Type B pancreatic cell (in vitro differentiated cells): ENCODE measurements at regions not wholly inside any gene's neighbourhood (a gene's known extent, or its start where the extent isn't known, plus 50 kb on each side); places are given as distances from the start of the nearest gene placed in this dataset.
"Not testable (repeated sequence)": the region's sequence is repeated elsewhere in the genome, so short reads cannot be mapped to it uniquely, and the experiment has no call there.

ENCODE experiments used
- DNase-seq: peaks from one replicate; pipeline ENCODE4 v3.0.0; 2021; ENCODE audit warnings: mixed read lengths; ENCODE audit not compliant: unreplicated experiment; ENCODE audit errors: extremely low spot score
- H3K27ac Mint-ChIP-seq: 2 replicates; pipeline ENCODE4 v1.8.0; 2021; ENCODE audit warnings: mild to moderate bottlenecking, mixed read lengths
- H3K27me3 Mint-ChIP-seq: 2 replicates; pipeline ENCODE4 v1.8.0; 2021; ENCODE audit warnings: mixed read lengths
- H3K36me3 Mint-ChIP-seq: 2 replicates; pipeline ENCODE4 v1.8.0; 2021; ENCODE audit warnings: mixed read lengths
- H3K4me1 Mint-ChIP-seq: one replicate; pipeline ENCODE4 v1.8.0; 2021; ENCODE audit warnings: mixed read lengths; ENCODE audit not compliant: unreplicated experiment
- H3K4me3 Mint-ChIP-seq: 2 replicates; pipeline ENCODE4 v1.8.0; 2021; ENCODE audit warnings: mild to moderate bottlenecking, mixed read lengths
- H3K9me3 Mint-ChIP-seq: 2 replicates; pipeline ENCODE4 v1.8.0; 2021; ENCODE audit warnings: mixed read lengths
- TF ChIP-seq, protein P1 (sequence below): fragments of 200-600 bp; sonication (generic); conservative IDR thresholded peaks from 2 replicates; pipeline ENCODE4 v1.5.0; 2021; ENCODE audit warnings: antibody characterized with exemption, mild to moderate bottlenecking

DNA sequence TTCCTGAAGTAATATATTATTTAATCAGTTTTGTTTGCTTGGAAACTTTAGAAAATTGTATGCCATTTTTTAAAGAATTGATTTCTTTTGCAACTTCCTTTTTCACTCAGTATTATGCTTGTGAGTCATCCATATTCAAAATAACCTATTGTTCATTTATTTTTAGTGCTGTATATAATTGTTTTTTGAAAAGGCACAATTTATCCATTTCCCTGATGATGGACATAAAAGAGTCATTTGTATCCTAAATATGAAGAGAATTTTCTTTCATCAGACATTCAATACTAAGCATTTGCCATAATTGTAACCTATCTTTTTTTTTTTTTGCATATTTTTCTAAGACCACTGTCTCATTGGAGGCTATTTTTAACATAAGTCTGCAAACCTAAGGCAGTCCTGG, 134.1 kb upstream of the SERPINE2 start:
- TF ChIP-seq, protein P1, sequence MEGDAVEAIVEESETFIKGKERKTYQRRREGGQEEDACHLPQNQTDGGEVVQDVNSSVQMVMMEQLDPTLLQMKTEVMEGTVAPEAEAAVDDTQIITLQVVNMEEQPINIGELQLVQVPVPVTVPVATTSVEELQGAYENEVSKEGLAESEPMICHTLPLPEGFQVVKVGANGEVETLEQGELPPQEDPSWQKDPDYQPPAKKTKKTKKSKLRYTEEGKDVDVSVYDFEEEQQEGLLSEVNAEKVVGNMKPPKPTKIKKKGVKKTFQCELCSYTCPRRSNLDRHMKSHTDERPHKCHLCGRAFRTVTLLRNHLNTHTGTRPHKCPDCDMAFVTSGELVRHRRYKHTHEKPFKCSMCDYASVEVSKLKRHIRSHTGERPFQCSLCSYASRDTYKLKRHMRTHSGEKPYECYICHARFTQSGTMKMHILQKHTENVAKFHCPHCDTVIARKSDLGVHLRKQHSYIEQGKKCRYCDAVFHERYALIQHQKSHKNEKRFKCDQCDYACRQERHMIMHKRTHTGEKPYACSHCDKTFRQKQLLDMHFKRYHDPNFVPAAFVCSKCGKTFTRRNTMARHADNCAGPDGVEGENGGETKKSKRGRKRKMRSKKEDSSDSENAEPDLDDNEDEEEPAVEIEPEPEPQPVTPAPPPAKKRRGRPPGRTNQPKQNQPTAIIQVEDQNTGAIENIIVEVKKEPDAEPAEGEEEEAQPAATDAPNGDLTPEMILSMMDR: no peak
- Mint-ChIP-seq H3K27me3 (peaks cover 16% of the 10 kb centered on the region), H3K27ac (no peak overlapping the region), H3K9me3 (peaks cover 5% of the 10 kb centered on the region), H3K4me1 (no peaks in the 10 kb centered on the region), H3K36me3 (no peaks in the 10 kb centered on the region), H3K4me3 (no peak overlapping the region)
- DNase-seq: no peak

DNA sequence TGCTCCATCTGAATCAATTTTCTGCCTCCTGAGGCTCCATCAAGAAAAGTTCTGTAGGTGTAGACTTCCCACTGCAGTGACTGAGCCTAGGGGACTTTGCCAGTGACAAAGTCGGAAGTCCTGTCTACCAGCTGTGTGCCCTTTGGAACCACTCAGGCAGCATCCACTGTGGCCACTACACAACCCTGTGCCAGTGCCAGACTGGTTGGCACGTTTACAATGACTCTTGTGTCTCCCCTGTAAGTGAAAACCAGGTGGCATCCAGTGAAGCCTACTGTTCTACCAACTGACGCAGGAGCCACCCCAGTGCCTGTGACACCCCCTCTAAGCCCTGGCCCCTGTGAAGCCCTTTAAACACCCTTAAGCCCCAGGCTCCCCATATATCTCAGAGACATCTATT, 132.1 kb upstream of the SERPINE2 start:
- Mint-ChIP-seq H3K27ac (no peak overlapping the region), H3K4me1 (no peaks in the 10 kb centered on the region), H3K27me3 (peaks cover 16% of the 10 kb centered on the region), H3K4me3 (no peak overlapping the region), H3K36me3 (no peaks in the 10 kb centered on the region), H3K9me3 (peaks cover 10% of the 10 kb centered on the region)
- TF ChIP-seq, protein P1: no peak
- DNase-seq: no peak

DNA sequence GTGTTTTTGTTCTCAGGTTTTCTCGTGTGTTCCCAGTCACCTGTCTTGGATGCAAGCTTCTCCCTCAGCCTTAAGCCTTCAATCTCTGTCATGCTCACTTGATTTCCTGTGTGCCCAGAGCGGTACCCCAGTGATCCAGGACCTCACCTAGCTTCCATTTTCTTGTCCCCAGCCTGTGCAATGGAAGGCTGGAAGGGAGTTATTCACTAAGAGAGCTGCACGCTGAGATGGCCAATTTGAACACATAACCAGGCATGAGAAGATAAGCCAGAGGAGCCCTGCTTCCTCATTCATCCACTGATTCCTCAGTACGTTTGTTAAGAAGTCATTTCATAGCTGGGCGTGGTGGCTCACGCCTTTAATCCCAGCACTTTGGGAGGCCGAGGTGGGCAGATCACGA, 130.8 kb upstream of the SERPINE2 start:
- H3K27ac Mint-ChIP-seq: no peak overlapping the region
- peaks cover 10% of the 10 kb centered on the region for H3K9me3 Mint-ChIP-seq
- H3K27me3 Mint-ChIP-seq: peaks cover 15% of the 10 kb centered on the region
- H3K36me3 Mint-ChIP-seq: no peaks in the 10 kb centered on the region
- TF ChIP-seq, protein P1: no peak
- no peak overlapping the region for H3K4me3 Mint-ChIP-seq
- no peak for DNase-seq
- H3K4me1 Mint-ChIP-seq: no peaks in the 10 kb centered on the region

DNA sequence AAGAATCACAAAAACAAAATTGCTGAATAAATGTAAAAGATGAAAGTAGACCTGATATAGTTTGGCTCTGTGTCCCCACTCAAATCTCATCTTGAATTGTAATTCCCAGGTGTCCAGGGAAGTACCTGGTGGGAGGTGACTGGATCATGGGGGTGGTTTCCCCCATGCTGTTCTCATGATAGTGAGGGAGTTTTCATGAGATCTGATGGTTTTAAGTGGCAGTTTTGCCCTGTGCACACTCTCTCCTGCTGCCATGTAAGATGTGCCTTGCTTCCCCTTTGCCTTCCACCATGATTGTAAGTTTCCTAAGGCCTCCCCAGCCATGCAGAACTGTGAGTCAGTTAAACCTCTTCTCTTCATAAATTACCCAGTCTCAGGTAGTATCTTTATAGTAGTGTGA, 128.7 kb upstream of the SERPINE2 start:
- H3K27ac Mint-ChIP-seq, H3K4me3 Mint-ChIP-seq, H3K36me3 Mint-ChIP-seq, H3K4me1 Mint-ChIP-seq, DNase-seq: not testable (repeated sequence)
- H3K27me3 Mint-ChIP-seq: peaks cover 25% of the 10 kb centered on the region
- H3K9me3 Mint-ChIP-seq: peaks cover 15% of the 10 kb centered on the region

DNA sequence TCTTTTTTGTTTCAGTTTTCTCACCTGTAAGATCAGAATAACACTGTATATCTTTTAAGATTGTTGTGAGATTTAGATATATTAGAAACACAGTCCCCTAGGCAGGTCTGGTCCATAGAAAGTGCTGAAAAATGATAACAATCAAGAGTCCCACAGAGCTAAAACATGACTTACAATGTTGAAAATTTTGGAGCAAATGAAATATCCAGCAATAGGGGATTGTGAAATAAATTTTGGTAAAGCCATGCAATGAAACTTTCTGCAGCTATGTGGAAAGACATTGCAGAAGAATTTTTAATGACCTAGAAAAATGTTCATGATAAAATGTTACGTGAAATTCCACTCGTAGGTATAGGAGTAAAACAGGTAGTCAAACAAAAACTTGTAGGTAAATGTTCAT, 127.6 kb upstream of the SERPINE2 start:
- Mint-ChIP-seq H3K27me3 (peaks cover 32% of the 10 kb centered on the region), H3K4me1 (peaks cover 6% of the 10 kb centered on the region), H3K9me3 (peaks cover 15% of the 10 kb centered on the region), H3K27ac (no peak overlapping the region), H3K4me3 (no peak overlapping the region), H3K36me3 (no peaks in the 10 kb centered on the region)
- TF ChIP-seq, protein P1: no peak
- DNase-seq: no peak

DNA sequence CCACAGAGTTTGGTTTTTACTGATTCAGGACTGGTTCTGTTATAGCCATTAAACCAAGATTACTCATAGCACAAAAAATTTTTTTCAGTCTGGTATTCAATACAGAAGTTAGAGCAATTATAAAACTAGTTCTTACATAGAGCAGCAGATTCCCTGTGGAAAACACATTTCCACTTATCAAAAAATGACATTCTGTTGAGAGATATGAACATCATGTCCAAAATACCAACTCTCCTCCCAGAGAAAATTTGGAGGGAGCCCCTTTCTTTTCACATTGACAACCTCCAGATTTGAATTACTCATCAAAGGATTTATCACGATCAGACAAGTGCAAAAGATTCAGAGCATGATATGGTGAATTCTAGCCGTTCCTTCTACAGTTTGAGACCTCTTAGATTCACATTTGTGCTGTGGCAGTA, 126.8 kb upstream of the SERPINE2 start:
- TF ChIP-seq, protein P1: no peak
- H3K27me3 Mint-ChIP-seq: peaks cover 32% of the 10 kb centered on the region
- no peaks in the 10 kb centered on the region for H3K36me3 Mint-ChIP-seq
- H3K4me3 Mint-ChIP-seq: no peak overlapping the region
- peaks cover 7% of the 10 kb centered on the region for H3K4me1 Mint-ChIP-seq
- DNase-seq: no peak
- H3K9me3 Mint-ChIP-seq: peaks cover 15% of the 10 kb centered on the region
- no peak overlapping the region for H3K27ac Mint-ChIP-seq
